ENCODE measurements at regions not wholly inside any gene's neighbourhood (a gene's known extent, or its start where the extent isn't known, plus 50 kb on each side); places are given as distances from the start of the nearest gene placed in this dataset.

GRCh38 chr9:26537211-26537610 lies 355.4 kb downstream of the CAAP1 start:
- H3K27me3 Mint-ChIP-seq (ENCODE audit: low read depth), result no peaks in the 10 kb centered on the region
- no peak overlapping the region for H3K27ac Mint-ChIP-seq (ENCODE audit: unreplicated experiment)
- no peak for DNase-seq (ENCODE audit: low read depth, low spot score)
- H3K9me3 Mint-ChIP-seq, result peaks cover 17% of the 10 kb centered on the region
- peaks cover 15% of the 10 kb centered on the region for H3K36me3 Mint-ChIP-seq (ENCODE audit: low read depth)
- no peak overlapping the region for H3K4me3 Mint-ChIP-seq
- TF ChIP-seq CTCF (conservative IDR thresholded peaks at IDR 0.05), result no peak
- peaks cover 4% of the 10 kb centered on the region for H3K4me1 Mint-ChIP-seq

GRCh38 chr9:26535151-26535550 lies 357.5 kb downstream of the CAAP1 start:
- no peak for TF ChIP-seq CTCF (conservative IDR thresholded peaks at IDR 0.05)
- Mint-ChIP-seq H3K27ac (ENCODE audit: unreplicated experiment) (no peak overlapping the region), H3K4me1 (peaks cover 4% of the 10 kb centered on the region), H3K36me3 (ENCODE audit: low read depth) (peaks cover 6% of the 10 kb centered on the region), H3K27me3 (ENCODE audit: low read depth) (no peaks in the 10 kb centered on the region), H3K9me3 (peaks cover 11% of the 10 kb centered on the region), H3K4me3 (no peak overlapping the region)
- DNase-seq (ENCODE audit: low read depth, low spot score), result no peak

- Mint-ChIP-seq H3K27me3 (ENCODE audit: low read depth) (no peaks in the 10 kb centered on the region), H3K9me3 (peaks cover 2% of the 10 kb centered on the region), H3K4me1 (no peaks in the 10 kb centered on the region), H3K4me3 (no peak overlapping the region), H3K27ac (ENCODE audit: unreplicated experiment) (no peak overlapping the region), H3K36me3 (ENCODE audit: low read depth) (no peaks in the 10 kb centered on the region)
- no peak for DNase-seq (ENCODE audit: low read depth, low spot score)
- no peak for TF ChIP-seq CTCF (conservative IDR thresholded peaks at IDR 0.05)
These were observed 361.8 kb downstream of the CAAP1 start for GRCh38 chr9:26530841-26531240.

GRCh38 chr9:26527931-26528330 lies 364.7 kb downstream of the CAAP1 start:
- H3K27ac Mint-ChIP-seq (ENCODE audit: unreplicated experiment), result no peak overlapping the region
- no peaks in the 10 kb centered on the region for H3K27me3 Mint-ChIP-seq (ENCODE audit: low read depth)
- H3K4me1 Mint-ChIP-seq, result no peaks in the 10 kb centered on the region
- H3K9me3 Mint-ChIP-seq, result no peaks in the 10 kb centered on the region
- no peak for TF ChIP-seq CTCF (conservative IDR thresholded peaks at IDR 0.05)
- no peak overlapping the region for H3K4me3 Mint-ChIP-seq
- no peaks in the 10 kb centered on the region for H3K36me3 Mint-ChIP-seq (ENCODE audit: low read depth)
- DNase-seq (ENCODE audit: low read depth, low spot score), result no peak

GRCh38 chr9:26524267-26524666 lies 368.3 kb downstream of the CAAP1 start:
- TF ChIP-seq CTCF (conservative IDR thresholded peaks at IDR 0.05), result no peak
- H3K27me3 Mint-ChIP-seq (ENCODE audit: low read depth), result no peaks in the 10 kb centered on the region
- no peaks in the 10 kb centered on the region for H3K9me3 Mint-ChIP-seq
- H3K27ac Mint-ChIP-seq (ENCODE audit: unreplicated experiment), result no peak overlapping the region
- no peak for DNase-seq (ENCODE audit: low read depth, low spot score)
- H3K4me1 Mint-ChIP-seq, result no peaks in the 10 kb centered on the region
- H3K4me3 Mint-ChIP-seq, result no peak overlapping the region
- no peaks in the 10 kb centered on the region for H3K36me3 Mint-ChIP-seq (ENCODE audit: low read depth)

- no peaks in the 10 kb centered on the region for H3K27me3 Mint-ChIP-seq (ENCODE audit: low read depth)
- no peaks in the 10 kb centered on the region for H3K4me1 Mint-ChIP-seq
- no peaks in the 10 kb centered on the region for H3K9me3 Mint-ChIP-seq
- DNase-seq (ENCODE audit: low read depth, low spot score), result no peak
- no peak for TF ChIP-seq CTCF (conservative IDR thresholded peaks at IDR 0.05)
- H3K36me3 Mint-ChIP-seq (ENCODE audit: low read depth), result no peaks in the 10 kb centered on the region
- H3K4me3 Mint-ChIP-seq, result no peak overlapping the region
- no peak overlapping the region for H3K27ac Mint-ChIP-seq (ENCODE audit: unreplicated experiment)
These were observed 369.0 kb downstream of the CAAP1 start for GRCh38 chr9:26523577-26523976.
